ENCODE measurements at regions not wholly inside any gene's neighbourhood (a gene's known extent, or its start where the extent isn't known, plus 50 kb on each side); places are given as distances from the start of the nearest gene placed in this dataset.

GRCh38 chr18:73719611-73720010 lies 428.0 kb downstream of the FBXO15 start:
- TF ChIP-seq POLR2A (IDR thresholded peaks at IDR 0.05) (no peak), CTCF (IDR thresholded peaks at IDR 0.05) (no peak)

All from thyroid gland (tissue), 4 donors.